HuH-7 (cell line): ENCODE measurements at regions not wholly inside any gene's neighbourhood (a gene's known extent, or its start where the extent isn't known, plus 50 kb on each side); places are given as distances from the start of the nearest gene placed in this dataset.

Experiments
- DNase-seq: peaks from one replicate; pipeline ENCODE4 v3.0.0; 2011; ENCODE audit warnings: low spot score

DNA sequence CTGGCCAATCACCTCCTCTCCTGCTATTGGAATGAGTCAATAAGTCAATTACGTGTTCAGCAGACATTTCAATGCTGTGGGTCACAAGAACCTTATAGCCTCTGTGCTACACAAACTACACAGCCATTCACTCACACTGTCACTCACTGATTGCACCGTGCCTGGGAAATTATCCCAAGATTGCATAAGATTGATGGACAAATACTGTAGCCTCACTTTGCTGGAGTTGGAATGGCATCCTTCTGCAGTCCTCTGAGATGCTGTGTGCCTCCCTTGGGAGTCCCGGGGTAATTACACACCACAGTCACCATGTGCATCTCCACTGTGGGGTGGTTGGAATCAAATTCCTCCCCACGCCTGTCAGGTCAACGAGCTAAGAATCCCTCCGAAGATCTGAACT lies 358.7 kb upstream of the MGMT start:
- DNase-seq: no peak

DNA sequence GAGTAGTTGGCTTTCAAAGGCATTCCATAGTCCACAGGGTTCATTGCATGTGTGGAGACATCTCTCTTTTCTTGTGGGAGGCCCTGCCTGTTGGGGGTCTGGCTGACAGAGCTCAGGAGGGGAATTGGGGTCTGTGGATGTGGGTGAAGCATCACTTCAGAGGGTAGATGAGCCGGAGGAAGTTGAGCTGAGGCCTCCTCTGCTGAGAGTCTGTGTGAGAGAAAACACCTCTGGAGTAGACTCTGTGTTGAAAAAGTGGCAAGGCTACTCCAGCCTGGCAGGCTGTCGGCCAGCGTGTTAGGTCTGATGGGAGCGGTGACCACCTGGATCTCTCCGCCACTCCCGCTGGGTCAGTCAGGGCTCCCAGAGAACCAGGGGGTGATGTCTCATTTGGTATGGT lies 358.0 kb upstream of the MGMT start:
- no peak for DNase-seq

DNA sequence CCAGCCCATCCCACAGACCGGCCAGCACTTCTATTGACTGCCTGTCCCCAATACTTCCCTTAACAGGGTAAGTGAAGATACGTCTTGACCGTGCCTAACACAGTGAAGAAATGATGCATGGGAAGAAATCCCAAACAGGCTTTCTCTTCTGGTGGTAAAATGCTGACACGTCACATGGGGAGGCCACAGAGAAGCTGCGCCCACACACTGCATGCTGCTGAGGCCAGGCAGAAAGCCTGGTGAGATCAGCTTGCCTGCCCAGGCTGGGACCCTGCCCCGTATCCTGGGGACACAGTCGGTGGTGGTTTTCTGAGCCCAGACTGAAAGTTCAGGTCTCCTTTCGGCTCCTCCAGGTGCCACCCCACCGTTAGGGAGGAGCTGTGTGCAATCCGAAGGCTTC lies 356.3 kb upstream of the MGMT start:
- DNase-seq: no peak

DNA sequence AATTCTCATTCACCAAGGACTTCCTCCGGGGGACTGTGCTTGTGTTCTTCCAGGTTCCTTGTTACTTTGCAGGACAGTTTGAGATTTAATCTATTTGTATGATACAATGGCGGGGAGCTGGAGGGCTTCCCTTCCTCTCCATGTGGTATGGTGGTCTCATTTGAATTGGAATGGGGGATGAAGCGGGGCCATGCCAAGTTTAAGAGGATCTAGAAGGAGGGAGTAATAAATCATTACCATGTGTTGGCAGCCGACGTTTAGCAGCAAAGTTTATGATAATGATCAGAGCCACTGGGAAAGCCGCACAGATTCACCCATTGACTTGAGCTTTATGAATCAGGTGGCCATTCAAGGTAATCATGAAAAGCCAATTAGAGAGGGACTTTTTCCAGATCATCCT lies 355.1 kb upstream of the MGMT start:
- no peak for DNase-seq

DNA sequence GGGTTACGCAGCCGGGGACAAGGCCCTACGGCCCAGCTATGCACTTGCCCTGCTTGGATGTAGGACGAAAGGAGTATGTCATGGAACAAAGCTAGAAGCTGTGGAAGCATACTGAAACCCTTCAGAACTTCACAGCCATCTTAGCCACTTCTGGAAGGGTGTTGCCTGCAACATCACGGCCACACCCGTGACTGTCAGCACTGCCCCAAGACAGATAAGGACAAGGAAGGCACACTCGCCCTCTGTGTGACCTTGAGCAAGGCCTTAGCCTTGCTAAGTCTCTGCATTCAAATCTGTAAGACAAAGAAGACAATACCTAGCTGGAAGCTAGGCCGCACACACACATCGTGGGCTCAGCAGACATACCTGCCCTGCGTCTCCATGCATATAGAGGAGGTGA lies 352.5 kb upstream of the MGMT start:
- no peak for DNase-seq

DNA sequence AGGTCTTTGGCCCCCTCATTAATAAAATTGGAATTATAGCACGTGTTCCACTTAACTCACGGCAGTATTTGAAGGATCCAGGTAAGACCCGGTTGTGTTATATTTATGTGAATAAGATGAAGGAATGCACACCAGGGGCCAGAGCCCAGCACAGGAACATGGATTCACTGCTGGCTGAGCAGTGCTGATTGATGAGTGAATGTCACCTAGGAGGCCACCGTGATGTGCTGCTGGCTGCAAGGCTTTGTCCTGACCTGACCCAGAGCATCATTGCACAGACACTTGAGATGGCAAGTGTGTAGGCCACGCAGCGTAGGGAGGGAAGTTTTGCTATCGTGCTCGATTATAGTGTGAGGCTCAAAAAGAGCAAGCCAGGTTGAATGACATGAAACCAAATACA lies 350.7 kb upstream of the MGMT start:
- DNase-seq: no peak

DNA sequence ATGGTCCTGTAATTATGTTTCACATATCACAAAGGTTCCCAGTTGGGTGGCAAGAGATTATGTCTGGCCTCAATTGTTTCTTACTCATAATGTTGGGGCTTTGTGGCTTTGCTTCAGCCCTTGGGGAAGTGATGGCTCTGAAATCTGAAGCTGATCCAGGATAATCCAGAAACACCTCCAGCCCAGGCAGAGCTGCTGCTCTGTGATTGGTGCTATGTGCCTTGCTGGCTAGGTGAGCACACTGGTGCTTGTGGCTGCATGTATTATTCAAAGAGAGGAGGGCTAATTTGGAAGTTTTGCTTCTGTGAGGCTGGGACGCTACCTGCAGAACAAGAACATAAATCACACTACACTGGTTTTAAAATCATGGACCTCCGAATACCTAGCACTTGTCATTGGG lies 346.6 kb upstream of the MGMT start:
- DNase-seq: no peak

DNA sequence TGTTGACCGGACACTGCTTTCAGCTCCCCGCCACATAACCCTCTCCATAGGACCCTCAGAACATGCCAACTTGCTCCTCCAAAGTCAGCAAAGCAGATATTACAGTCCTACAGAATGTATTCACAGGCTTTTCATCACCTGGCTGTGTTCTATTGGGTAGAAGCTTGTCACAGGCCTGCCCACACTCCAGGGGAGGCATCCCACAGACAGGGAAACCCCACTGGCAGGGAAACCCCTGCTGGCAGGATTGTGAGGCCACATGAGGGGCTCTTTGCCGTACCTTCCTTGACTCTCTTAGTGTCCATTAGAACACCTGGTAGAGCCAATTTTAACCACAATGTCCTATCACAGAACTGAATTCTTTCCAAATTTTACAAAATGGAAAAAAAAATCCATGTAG lies 344.2 kb upstream of the MGMT start:
- no peak for DNase-seq

DNA sequence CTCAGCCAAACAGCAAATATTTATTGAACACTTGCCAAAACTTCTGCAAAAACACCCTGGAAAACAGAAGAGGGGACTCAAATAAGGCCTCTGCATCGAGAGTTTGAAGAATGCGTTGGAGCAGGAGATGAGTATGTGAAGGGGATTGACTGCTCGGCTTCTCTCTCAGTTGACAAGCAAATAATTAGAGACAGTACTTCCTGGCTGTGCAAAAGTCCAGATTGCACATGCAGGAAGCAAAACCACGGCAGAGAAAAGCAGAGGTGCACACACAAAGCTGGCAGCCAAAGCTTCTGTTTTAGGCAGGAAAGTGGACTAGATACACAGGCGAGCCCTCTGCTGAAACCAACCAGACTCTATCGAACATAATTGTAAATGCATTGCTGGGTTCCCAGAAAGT lies 343.6 kb upstream of the MGMT start:
- DNase-seq: no peak

DNA sequence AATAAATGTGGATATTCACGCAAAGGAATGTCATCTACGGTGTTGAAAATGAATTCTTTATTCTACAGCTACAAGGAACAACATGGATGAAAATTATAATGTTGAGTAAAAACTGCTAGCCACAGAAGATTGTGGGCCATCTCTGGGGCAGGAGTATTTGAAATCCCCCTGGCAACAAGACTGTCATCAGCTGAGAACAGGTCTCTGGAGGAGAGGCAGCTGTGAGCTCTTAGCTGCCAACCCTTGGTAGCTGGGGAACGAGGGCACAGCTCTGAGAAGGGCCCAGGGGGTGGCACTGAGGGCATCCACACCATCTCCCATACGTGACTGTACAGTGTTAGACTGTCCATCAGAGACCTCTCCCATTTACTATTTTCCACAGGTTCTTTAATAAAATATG lies 340.1 kb upstream of the MGMT start:
- DNase-seq: no peak

DNA sequence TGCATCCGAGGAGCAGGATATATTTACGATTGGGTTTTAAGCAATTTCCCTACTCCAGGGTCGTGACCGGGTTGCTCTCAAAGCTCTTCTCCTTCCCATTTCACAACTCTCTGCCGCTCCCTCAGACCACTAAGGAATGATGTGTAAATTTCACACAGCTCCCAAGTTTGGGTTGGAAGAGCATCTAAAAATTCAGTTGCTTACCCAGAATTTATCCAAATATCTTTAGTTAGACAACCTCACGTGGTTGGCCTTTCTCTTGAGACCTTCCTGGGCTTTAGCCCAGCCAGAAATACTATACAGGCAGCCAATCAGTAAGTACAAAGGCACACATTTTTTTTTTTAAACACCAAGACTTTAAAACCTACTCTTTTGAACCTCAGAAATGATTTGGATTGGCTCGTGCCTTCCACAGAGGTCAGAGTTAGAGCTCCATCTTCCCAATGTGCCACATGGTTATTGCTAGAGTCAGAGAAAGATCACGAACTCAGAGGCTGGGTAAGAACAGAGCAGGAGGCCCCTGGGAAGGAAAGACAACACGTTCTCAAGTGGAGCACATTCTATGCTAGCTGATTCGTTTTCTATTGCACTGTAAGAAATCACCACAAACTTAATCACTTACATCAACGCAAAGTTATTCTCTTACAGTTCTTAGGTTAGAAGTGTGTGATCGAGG lies 335.4 kb upstream of the MGMT start:
- DNase-seq: no peak

DNA sequence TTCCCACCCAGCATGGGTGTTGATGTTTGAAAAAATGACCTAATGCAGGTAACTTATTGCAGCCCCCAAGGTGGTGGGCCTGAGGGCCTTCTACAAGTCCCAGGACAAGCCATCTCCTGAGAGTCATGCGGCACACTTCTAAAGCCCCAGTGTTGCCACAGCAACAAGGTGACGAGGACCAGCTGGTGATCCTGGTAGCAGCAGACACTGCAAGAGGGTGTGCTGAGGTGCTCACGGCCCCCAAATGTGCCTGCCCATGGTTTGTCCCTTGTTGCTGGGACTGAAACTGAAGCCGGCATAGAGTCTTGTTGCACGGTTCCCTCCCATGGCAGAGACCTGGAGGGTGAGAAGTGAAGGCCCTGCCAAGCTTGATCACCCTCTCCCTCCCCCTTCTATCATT lies 333.2 kb upstream of the MGMT start:
- DNase-seq: no peak

DNA sequence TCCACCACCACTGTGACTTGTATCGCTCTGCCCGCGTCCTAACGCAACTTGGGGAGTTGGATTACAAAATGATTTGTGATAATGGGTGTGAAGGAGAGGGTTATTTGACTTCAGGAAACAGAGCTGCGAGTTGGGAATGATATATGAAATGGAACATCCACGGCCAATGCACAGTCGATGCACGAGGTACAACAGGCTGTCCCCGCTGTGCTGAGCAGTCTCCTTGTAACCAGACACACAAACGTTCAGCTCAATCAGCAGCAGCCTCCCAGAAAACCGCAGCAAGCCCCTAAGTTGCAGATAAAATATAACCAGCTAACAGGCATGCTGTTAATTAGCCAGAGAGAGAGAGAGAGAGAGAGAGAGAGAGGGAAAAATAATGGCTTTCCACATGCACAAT lies 332.7 kb upstream of the MGMT start:
- DNase-seq: no peak

DNA sequence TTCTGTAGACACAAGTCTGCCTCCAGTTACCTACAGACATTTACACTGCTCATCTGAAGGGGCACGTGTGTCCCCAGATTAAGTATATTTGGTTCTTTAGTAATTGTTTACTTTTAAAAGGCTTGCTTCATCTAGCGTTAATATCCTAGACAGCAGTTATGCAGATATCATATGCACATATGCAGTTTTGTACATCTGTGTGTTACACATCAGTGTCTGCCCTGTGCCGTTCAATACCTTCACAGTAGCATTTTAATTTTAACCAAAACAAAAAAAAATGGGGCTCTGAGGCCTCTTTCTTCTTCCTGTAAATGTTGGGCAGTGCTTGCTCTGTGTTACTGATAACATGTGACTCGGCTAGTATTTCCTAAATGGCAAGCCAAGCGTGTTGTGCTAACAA lies 331.4 kb upstream of the MGMT start:
- DNase-seq: no peak

DNA sequence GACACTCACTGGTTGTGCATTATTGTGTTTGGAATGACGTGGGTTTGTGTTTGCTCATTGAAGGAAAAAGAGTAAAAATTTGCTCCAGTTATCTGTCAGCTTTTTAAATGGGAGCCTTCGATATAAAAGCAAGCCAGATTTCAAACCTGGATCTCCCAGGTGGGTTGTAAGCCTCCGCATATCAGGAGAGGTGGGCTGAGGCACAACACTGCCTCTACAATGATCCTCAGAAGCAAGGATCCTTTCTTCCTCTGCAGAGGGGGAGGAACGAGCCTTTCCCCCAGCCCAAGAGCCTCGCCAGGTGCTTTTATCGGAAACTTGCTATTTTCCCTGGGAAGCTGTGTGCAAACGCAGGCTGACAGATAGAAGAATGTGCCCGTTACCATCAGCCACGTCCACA lies 331.0 kb upstream of the MGMT start:
- no peak for DNase-seq

DNA sequence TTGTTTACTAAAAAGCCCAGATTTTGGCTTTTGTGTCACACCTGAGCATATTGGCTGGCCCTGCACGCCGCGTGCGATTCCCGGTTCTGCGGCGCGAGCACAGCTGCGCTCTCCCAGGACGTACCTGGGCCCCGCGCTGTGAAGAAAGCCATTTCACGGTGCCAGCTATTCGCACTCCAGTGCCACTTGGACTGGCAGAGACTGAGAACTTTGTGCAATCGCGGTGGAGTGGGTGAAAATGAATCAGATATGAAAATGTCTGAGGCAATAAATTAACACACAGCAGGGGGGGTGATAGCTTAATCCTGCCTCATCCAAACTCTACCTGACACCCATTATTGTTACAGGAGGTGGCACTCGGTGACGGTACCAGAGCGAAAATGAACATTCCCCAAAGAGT lies 330.1 kb upstream of the MGMT start:
- no peak for DNase-seq

DNA sequence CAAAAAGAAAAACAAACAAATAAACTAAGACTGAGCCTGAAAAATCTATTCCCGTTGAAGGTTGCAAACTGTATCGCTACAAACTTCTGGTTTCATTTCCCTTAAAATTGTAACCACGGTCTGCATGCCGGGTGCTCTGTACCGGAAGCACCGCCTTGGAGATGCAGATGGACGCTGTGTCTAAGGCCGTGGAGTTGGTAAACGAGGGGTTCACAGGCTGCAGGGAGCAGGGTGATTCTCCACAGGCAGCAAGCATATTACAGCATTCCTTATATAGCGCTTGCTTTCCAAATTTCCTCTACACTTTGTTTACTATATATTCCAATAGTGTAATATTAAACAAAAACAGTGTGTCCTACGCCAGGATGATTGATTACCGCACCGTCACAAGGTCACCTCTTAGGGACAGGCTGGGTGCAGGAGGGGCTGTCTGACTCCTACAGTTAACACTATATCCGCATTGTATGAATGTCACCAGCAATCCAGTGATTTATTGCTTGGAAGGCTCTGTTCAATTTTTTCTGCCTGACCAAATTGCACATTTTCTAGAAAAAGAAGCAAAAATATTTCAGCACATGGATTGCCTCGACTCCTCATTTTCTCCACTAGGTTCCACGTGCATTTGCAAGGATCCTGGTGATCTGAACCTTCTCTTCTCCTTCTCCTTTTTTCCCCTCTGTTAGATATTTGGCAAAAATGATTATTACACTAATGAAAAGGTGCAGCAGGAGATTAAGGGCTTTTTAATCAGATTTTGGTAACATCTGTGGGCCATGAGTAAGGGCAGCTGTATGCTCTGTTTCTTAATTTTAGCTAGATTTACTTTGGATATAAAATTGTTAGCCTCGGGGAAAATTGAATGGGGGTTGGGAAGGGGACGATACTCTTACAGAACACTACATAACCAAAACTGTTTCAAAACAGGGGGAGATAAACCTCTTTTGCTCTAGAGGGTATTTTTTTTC lies 325.8 kb upstream of the MGMT start:
- no peak for DNase-seq

DNA sequence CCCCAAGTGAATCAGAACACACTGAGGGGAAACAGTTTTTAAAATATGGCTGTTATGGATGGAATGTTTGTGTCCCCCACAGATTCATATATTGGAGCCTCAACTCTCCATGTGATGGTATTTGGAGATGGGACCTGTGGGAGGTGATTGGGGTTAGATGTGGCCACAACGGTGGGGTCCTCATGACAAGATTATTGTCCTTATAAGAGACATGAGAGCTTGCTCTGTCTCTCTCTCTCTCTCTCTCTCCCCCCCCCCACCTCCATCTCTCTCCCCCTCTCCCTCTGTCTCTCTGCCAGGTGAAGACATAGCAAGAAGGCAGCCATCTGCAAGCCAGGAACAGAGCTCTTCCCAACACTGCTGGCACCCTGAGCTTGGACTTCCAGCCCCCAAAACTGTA lies 315.8 kb upstream of the MGMT start:
- no peak for DNase-seq

DNA sequence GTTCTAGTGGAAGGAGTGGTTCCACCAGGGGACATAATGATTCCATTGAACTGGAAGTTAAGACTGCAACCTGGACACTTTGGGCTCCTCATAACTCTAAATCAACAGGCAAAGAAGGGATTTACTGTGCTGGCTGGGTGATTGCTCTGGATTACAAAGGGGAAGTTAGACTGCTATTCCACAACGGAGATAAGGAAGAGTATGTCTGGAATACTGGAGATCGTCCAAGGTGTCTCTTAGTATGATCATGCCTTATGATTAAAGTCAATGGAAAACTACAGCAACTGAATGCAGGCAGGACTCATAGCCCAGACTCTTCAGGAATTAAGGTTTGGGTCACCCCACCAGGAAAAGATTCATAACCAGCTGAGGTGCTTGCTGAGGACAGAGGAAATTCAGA lies 310.6 kb upstream of the MGMT start:
- DNase-seq: no peak

DNA sequence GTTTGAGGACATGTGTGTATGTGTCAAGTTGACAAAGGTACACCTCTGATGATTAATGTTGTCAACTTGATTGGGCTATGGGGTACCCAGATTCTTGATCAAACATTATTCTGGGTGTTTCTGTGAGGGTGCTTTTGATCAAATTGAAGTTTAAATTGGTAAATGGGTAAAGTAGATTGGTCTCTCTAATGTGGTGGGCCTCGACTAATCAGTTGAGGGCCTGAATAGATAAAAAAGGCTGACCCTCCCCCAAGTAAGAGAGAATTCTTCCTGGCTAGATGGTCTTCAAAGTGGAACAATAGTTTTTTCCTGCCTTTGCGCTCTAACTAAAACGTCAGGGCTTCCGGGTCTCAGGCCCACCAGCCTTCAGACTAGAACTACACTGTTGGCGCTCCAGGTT lies 309.9 kb upstream of the MGMT start:
- DNase-seq: no peak

DNA sequence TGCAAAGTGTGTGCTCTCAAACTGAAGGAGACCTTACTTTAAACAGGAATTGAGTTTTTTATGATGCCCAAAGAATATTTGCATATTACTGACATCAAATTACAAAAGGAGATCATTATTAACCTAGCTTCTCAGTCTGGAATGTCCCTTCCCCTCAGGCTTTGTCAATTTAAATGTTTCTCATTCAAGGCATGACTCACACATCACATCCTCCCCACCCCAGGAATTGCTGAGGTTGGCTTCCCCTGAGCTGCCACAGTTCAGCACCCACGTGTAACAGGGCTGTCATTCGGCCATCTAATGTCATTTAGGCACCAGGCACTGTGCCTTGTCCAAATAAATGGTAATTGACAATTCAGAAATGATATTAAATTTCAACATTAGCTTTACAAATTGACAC lies 305.9 kb upstream of the MGMT start:
- no peak for DNase-seq

DNA sequence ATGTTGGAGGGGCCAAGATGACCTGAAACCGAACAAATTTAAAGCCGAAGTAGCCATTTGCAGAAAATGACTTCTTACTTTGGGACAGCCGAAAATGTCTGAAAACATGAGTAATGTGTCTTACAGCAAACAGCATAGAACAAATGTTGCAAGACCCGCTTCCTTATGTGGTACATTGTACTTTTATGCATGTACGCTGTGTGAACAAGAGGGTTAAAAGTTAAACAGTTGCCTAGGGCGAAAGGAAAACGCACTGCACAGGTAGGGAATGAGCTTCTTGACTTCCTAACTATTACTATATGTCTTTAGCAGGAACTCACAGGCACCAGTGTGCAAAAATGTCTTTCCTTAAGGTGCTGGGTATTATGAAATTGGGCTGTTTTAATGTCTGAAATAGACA lies 303.5 kb upstream of the MGMT start:
- DNase-seq: no peak

DNA sequence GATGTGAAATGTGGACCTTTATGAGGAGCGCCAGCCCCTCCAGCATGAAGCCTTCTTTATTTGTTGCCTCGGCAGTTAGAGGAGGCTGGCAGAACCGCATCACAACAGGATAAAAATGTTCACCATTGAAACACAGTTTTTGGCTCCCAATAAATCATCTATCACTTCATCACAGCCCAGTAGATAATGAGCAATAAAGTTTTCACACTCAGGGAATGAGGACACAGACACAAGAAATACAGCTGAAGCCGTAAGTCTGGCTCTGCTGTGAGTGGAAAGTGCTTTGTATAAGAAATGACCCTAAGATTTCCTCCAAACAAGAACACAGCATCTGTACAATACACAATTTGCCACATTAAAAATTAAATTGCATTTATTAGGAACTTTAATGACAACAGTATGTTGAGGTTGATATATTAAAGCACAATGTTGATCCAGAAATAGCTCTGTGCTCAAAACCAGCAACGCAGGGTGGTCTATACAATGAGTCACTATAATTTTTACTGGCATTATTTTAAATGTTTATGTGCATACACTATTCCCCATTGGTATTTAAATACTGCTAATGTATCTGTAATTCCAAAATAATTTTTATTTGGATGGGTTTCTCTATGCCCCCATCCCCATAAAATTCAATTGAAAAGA lies 301.8 kb upstream of the MGMT start:
- no peak for DNase-seq
